ENCODE measurements at regions not wholly inside any gene's neighbourhood (a gene's known extent, or its start where the extent isn't known, plus 50 kb on each side); places are given as distances from the start of the nearest gene placed in this dataset.

- H3K27me3 ChIP-seq = no peaks in the 10 kb centered on the region
- no peaks in the 10 kb centered on the region for H3K9me3 ChIP-seq
- TF ChIP-seq CTCF (IDR thresholded peaks at IDR 0.05) = no peak
Observed at GRCh38 chr20:52078289-52078688, 113.3 kb downstream of the ZFP64 start.

GRCh38 chr20:52076164-52076563 is 115.4 kb downstream of the ZFP64 start:
- TF ChIP-seq CTCF (IDR thresholded peaks at IDR 0.05) = no peak
- Histone ChIP-seq H3K27me3 (no peaks in the 10 kb centered on the region), H3K4me1 (no peaks in the 10 kb centered on the region), H3K4me3 (no peak overlapping the region), H3K36me3 (no peaks in the 10 kb centered on the region), H3K9me3 (peaks cover 0 to 1% of the 10 kb centered on the region in 2 donors), H3K27ac (no peak overlapping the region)
- DNase-seq (ENCODE audit: low spot score) = no peak

More at GRCh38 chr20:52078289-52078688, 113.3 kb downstream of the ZFP64 start:
- Histone ChIP-seq H3K4me3 (no peak overlapping the region), H3K4me1 (no peaks in the 10 kb centered on the region), H3K27ac (no peak overlapping the region), H3K36me3 (no peaks in the 10 kb centered on the region)
- no peak for DNase-seq (ENCODE audit: low spot score)

- H3K4me1 ChIP-seq = no peaks in the 10 kb centered on the region
- no peak for DNase-seq (ENCODE audit: low spot score)
- H3K9me3 ChIP-seq = peaks cover 0 to 4% of the 10 kb centered on the region in 2 donors
- no peaks in the 10 kb centered on the region for H3K27me3 ChIP-seq
- no peaks in the 10 kb centered on the region for H3K36me3 ChIP-seq
- H3K27ac ChIP-seq = no peak overlapping the region
- no peak for TF ChIP-seq CTCF (IDR thresholded peaks at IDR 0.05)
- no peak overlapping the region for H3K4me3 ChIP-seq
Observed at GRCh38 chr20:52075400-52075799, 116.2 kb downstream of the ZFP64 start.

GRCh38 chr20:52071136-52071535 is 120.4 kb downstream of the ZFP64 start:
- Histone ChIP-seq H3K4me1 (no peaks in the 10 kb centered on the region), H3K36me3 (no peaks in the 10 kb centered on the region), H3K27ac (no peak overlapping the region), H3K4me3 (no peak overlapping the region), H3K27me3 (no peaks in the 10 kb centered on the region), H3K9me3 (peaks cover 0 to 4% of the 10 kb centered on the region in 2 donors)
- DNase-seq (ENCODE audit: low spot score) = no peak
- no peak for TF ChIP-seq CTCF (IDR thresholded peaks at IDR 0.05)

GRCh38 chr20:52064931-52065330 is 126.6 kb downstream of the ZFP64 start:
- H3K36me3 ChIP-seq = no peaks in the 10 kb centered on the region
- TF ChIP-seq CTCF (IDR thresholded peaks at IDR 0.05) = no peak
- H3K4me1 ChIP-seq = no peaks in the 10 kb centered on the region
- H3K27me3 ChIP-seq = no peaks in the 10 kb centered on the region
- H3K4me3 ChIP-seq = no peak overlapping the region
- H3K27ac ChIP-seq = no peak overlapping the region
- H3K9me3 ChIP-seq = no peaks in the 10 kb centered on the region
- DNase-seq (ENCODE audit: low spot score) = no peak

GRCh38 chr20:52062452-52063209 is 128.9 kb downstream of the ZFP64 start:
- Histone ChIP-seq H3K36me3 (no peaks in the 10 kb centered on the region), H3K27ac (no peak overlapping the region), H3K9me3 (peaks cover 0 to under 1% of the 10 kb centered on the region in 2 donors)

More at GRCh38 chr20:52062452-52063209, 128.9 kb downstream of the ZFP64 start:
- Histone ChIP-seq H3K27me3 (no peaks in the 10 kb centered on the region), H3K4me3 (no peak overlapping the region), H3K4me1 (no peaks in the 10 kb centered on the region)
- no peak for TF ChIP-seq CTCF (IDR thresholded peaks at IDR 0.05)
- DNase-seq (ENCODE audit: low spot score) = no peak
